Sigmoid colon (tissue), 6 donors: ENCODE measurements at regions not wholly inside any gene's neighbourhood (a gene's known extent, or its start where the extent isn't known, plus 50 kb on each side); places are given as distances from the start of the nearest gene placed in this dataset.
"Not testable (repeated sequence)": the region's sequence is repeated elsewhere in the genome, so short reads cannot be mapped to it uniquely, and the experiment has no call there.

Source experiments
- DNase-seq: peaks from one replicate; pipeline ENCODE4 v3.0.0-alpha.2; 2019
- H3K27ac ChIP-seq, 4 donors: fragments of 200-600 bp; sonication (generic); one replicate each; pipeline ENCODE4 v1.5.1; 2016 to 2019; ENCODE audit warnings: mild to moderate bottlenecking in 1 of 4
- H3K27me3 ChIP-seq, 3 donors: fragments of 200-600 bp; sonication (generic); one replicate each; pipeline ENCODE4 v1.5.1; 2019; ENCODE audit warnings: mild to moderate bottlenecking in 1 of 3
- H3K36me3 ChIP-seq, 4 donors: fragments of 200-600 bp; sonication (generic); one replicate each; pipeline ENCODE4 v1.5.1; 2016 to 2019
- H3K4me1 ChIP-seq, 4 donors: fragments of 200-600 bp; sonication (generic); one replicate each; pipeline ENCODE4 v1.5.1; 2017 to 2019
- H3K4me3 ChIP-seq, 4 donors: fragments of 200-600 bp; sonication (generic); one replicate each; pipeline ENCODE4 v1.5.1; 2017 to 2019; ENCODE audit warnings: mild to moderate bottlenecking in 2 of 4, moderate library complexity in 1 of 4
- H3K9me3 ChIP-seq, 4 donors: fragments of 200-600 bp in 3 of 4; sonication (generic) in 3 of 4; one replicate each; pipeline versions ENCODE4 v1.5.1 to v1.6.1; 2013 to 2019
- EP300 ChIP-seq, 4 donors: sonication (generic); formaldehyde crosslinking; IDR thresholded peaks; one replicate each; pipeline ENCODE4 v1.6.1; 2017; ENCODE audit warnings: antibody characterized with exemption in 4 of 4
- POLR2A ChIP-seq, 2 donors: fragments of 450-650 bp; IDR thresholded peaks; one replicate each; pipeline ENCODE4 v1.6.1; 2016; ENCODE audit warnings: antibody characterized with exemption in 2 of 2, mild to moderate bottlenecking in 2 of 2, moderate library complexity in 2 of 2
- POLR2AphosphoS5 ChIP-seq, 4 donors: sonication (generic); formaldehyde crosslinking; IDR thresholded peaks; one replicate each; pipeline ENCODE4 v1.6.1; 2017; ENCODE audit warnings: antibody characterized with exemption in 4 of 4
- WGBS, 2 donors: extraction: QIAGEN DNeasy Blood & Tissue Kit; methylation state at CpG; one replicate each; pipeline ENCODE4 v1.1.7; 2013; 5-methylcytosine and 5-hydroxymethylcytosine counted together
- intact Hi-C: fragments of 100-400 bp; cut with DNase I; formaldehyde crosslinking; loops from one replicate; pipeline ENCODE4 v1.15.1; 2023
- TF ChIP-seq, protein P1 (sequence below), 4 experiments: fragments of 450-650 bp in 3 of 4; fragments of 200-600 bp in 1 of 4; IDR thresholded peaks; one replicate each; pipeline ENCODE4 v1.5.1; 2016 to 2019; ENCODE audit warnings: antibody characterized with exemption in 4 of 4, mild to moderate bottlenecking in 3 of 4, moderate library complexity in 2 of 4
- donor health status: healthy with polysubstance abuse.
- donor health status: healthy.

GRCh38 chr2:82215212-82215611, 1910.7 kb upstream of the LRRTM1 start:
- H3K36me3 ChIP-seq: no peaks in the 10 kb centered on the region
- H3K4me1 ChIP-seq: no peaks in the 10 kb centered on the region
- no peak for DNase-seq
- intact Hi-C loops: no loop called here
- H3K9me3 ChIP-seq: no peaks in the 10 kb centered on the region
- WGBS, 2 donors: 67 to 79% methylated on average over 4 of the region's 4 CpGs
- H3K27ac ChIP-seq: no peak overlapping the region
- TF ChIP-seq, protein P1, sequence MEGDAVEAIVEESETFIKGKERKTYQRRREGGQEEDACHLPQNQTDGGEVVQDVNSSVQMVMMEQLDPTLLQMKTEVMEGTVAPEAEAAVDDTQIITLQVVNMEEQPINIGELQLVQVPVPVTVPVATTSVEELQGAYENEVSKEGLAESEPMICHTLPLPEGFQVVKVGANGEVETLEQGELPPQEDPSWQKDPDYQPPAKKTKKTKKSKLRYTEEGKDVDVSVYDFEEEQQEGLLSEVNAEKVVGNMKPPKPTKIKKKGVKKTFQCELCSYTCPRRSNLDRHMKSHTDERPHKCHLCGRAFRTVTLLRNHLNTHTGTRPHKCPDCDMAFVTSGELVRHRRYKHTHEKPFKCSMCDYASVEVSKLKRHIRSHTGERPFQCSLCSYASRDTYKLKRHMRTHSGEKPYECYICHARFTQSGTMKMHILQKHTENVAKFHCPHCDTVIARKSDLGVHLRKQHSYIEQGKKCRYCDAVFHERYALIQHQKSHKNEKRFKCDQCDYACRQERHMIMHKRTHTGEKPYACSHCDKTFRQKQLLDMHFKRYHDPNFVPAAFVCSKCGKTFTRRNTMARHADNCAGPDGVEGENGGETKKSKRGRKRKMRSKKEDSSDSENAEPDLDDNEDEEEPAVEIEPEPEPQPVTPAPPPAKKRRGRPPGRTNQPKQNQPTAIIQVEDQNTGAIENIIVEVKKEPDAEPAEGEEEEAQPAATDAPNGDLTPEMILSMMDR (IDR thresholded peaks at IDR 0.05): no peak
- TF ChIP-seq EP300 (IDR thresholded peaks at IDR 0.05) (no peak), POLR2A (IDR thresholded peaks at IDR 0.05) (no peak), POLR2AphosphoS5 (IDR thresholded peaks at IDR 0.05) (no peak)
- no peak overlapping the region for H3K4me3 ChIP-seq
- no peaks in the 10 kb centered on the region for H3K27me3 ChIP-seq

DNA sequence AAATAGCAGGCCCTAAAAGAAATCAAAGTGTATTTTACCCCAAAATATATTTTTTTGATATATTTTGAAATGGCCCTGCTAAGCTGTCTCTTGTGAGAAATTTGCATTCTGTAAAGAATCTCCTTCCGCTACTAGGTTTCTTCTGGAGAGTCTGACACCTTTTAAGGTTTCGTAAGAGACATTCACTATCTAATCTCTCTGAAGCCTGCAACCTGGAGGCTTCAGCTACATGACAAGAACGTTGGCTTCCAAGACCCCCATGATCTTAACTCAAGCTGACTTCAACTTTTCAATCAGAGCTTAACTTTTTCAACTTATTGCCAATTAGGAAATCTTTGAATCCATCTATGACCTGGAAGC, 1894.9 kb upstream of the LRRTM1 start:
- TF ChIP-seq EP300 (IDR thresholded peaks at IDR 0.05): no peak
- no peak for TF ChIP-seq POLR2A (IDR thresholded peaks at IDR 0.05)
- TF ChIP-seq, protein P1 (IDR thresholded peaks at IDR 0.05): no peak
- TF ChIP-seq POLR2AphosphoS5 (IDR thresholded peaks at IDR 0.05): no peak
- intact Hi-C loops: no loop called here
- Histone ChIP-seq H3K27ac (no peak overlapping the region), H3K9me3 (peaks cover 0 to 2% (median 0%) of the 10 kb centered on the region in 4 donors), H3K36me3 (no peaks in the 10 kb centered on the region), H3K4me1 (no peaks in the 10 kb centered on the region), H3K27me3 (no peaks in the 10 kb centered on the region), H3K4me3 (no peak overlapping the region)
- 82 to 84% methylated on average over 3 of the region's 3 CpGs for WGBS, 2 donors
- DNase-seq: no peak

DNA sequence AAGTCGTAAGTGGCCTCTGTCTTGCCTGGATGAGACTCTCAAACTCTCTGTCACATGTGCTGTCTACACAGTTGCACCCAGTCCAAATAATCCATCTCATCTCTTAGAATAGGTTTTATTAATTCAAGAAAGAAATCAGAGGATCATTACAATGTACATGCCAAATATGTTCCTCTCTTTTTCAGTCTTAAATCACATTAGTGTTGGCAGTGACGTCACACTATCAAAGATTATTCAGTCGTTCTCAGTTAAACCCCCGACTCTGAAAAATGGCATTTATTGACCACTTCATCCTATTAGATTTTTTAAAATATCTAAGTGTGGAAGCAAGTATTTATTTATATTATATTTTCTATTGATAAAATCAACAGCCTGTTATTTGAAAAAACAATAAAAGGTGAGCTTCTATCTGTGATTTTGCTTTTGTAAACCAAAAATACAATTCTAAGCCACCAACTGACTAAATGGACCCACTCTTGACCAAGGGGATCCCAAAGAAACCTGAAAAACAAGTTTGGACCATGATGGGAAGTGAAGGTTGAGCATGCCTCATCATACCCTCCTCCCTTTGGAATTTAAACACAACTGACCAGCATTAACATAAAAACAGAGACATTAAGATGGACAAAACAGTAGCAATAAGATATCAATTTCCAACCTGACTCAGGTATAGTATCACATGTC, 1894.4 kb upstream of the LRRTM1 start:
- no peaks in the 10 kb centered on the region for H3K36me3 ChIP-seq
- DNase-seq: no peak
- intact Hi-C loops: no loop called here
- peaks cover 0 to 2% (median 0%) of the 10 kb centered on the region in 4 donors for H3K9me3 ChIP-seq
- no peak overlapping the region for H3K4me3 ChIP-seq
- no peak overlapping the region for H3K27ac ChIP-seq
- H3K4me1 ChIP-seq: no peaks in the 10 kb centered on the region
- 88 to 94% methylated on average over 4 of the region's 4 CpGs for WGBS, 2 donors
- no peak for TF ChIP-seq POLR2A (IDR thresholded peaks at IDR 0.05)
- TF ChIP-seq, protein P1 (IDR thresholded peaks at IDR 0.05): no peak
- no peak for TF ChIP-seq POLR2AphosphoS5 (IDR thresholded peaks at IDR 0.05)
- no peaks in the 10 kb centered on the region for H3K27me3 ChIP-seq

GRCh38 chr2:82182270-82182669, 1877.7 kb upstream of the LRRTM1 start:
- DNase-seq: no peak
- Histone ChIP-seq H3K36me3 (no peaks in the 10 kb centered on the region), H3K27ac (no peak overlapping the region), H3K27me3 (no peaks in the 10 kb centered on the region), H3K9me3 (no peaks in the 10 kb centered on the region), H3K4me1 (no peaks in the 10 kb centered on the region), H3K4me3 (no peak overlapping the region)
- TF ChIP-seq EP300 (IDR thresholded peaks at IDR 0.05): no peak
- TF ChIP-seq, protein P1 (IDR thresholded peaks at IDR 0.05): no peak
- no peak for TF ChIP-seq POLR2AphosphoS5 (IDR thresholded peaks at IDR 0.05)
- TF ChIP-seq POLR2A (IDR thresholded peaks at IDR 0.05): no peak
- intact Hi-C loops: no loop called here

DNA sequence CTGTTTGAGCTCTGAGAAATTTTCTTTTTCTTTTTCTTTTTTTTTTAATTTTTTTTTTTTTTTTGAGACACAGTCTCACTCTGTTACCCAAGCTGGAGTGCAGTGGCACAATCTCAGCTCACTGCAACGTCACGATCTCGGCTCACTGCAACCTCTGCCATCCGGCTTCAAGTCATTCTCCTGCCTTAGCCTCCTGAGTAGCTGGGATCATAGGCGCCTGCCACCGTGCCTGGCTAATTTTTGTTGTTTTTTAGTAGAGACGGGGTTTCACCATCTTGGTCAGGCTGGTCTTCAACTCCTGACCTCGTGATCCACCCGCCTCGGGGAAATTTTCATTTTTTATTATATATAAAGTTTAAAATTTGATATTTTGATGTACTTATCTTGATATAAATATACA, 1870.7 kb upstream of the LRRTM1 start:
- H3K27ac ChIP-seq, intact Hi-C loops, H3K27me3 ChIP-seq, H3K9me3 ChIP-seq, DNase-seq, H3K4me3 ChIP-seq, H3K36me3 ChIP-seq, H3K4me1 ChIP-seq: not testable (repeated sequence)
- 93 to 95% methylated on average over 10 of the region's 10 CpGs for WGBS, 2 donors
